Activated CD8-positive, alpha-beta T cell treated with anti-CD3 and anti-CD28 coated beads for 36 hours (primary cell): ENCODE measurements at regions not wholly inside any gene's neighbourhood (a gene's known extent, or its start where the extent isn't known, plus 50 kb on each side); places are given as distances from the start of the nearest gene placed in this dataset.

Experiments
- ATAC-seq: fragments of 200-7000 bp; cut with Tn5 transposase; one replicate; pipeline ENCODE4 v1.10.0; 2021; ENCODE audit warnings: mild to moderate bottlenecking, moderate library complexity
- CTCF ChIA-PET: fragments of 350-600 bp; sonication (Branson Sonifier 250); formaldehyde crosslinking; loops from one replicate; lab custom pipeline; 2021; ENCODE audit warnings: antibody characterized with exemption; lab: Charles Lee
- POLR2A ChIA-PET: fragments of 350-600 bp; sonication (Branson Sonifier 250); formaldehyde crosslinking; loops from one replicate; lab custom pipeline; 2021; ENCODE audit warnings: antibody characterized with exemption; lab: Charles Lee
- DNase-seq: peaks from one replicate; pipeline ENCODE4 v3.0.0-alpha.2; 2020
- H3K27ac Mint-ChIP-seq: one replicate; pipeline ENCODE4 v1.8.0; 2021; ENCODE audit warnings: mild to moderate bottlenecking, mixed read lengths
- H3K27me3 Mint-ChIP-seq: one replicate; pipeline ENCODE4 v1.8.0; 2021; ENCODE audit warnings: mixed read lengths
- H3K36me3 Mint-ChIP-seq: one replicate; pipeline ENCODE4 v1.8.0; 2021; ENCODE audit warnings: low read depth, mixed read lengths
- H3K4me1 Mint-ChIP-seq: one replicate; pipeline ENCODE4 v1.8.0; 2021; ENCODE audit warnings: low read depth, mixed read lengths
- H3K4me3 Mint-ChIP-seq: one replicate; pipeline ENCODE4 v1.8.0; 2021; ENCODE audit warnings: mild to moderate bottlenecking, moderate library complexity, mixed read lengths
- H3K9me3 Mint-ChIP-seq: one replicate; pipeline ENCODE4 v1.8.0; 2021; ENCODE audit warnings: mixed read lengths
- CTCF ChIP-seq: fragments of 200-600 bp; IDR thresholded peaks from one replicate; pipeline ENCODE4 v1.8.0; 2022; ENCODE audit warnings: antibody characterized with exemption, mild to moderate bottlenecking
- intact Hi-C: fragments of 100-400 bp; cut with micrococcal nuclease; formaldehyde crosslinking; loops from one replicate; pipeline ENCODE4 v1.10.0; 2022

- H3K4me3 Mint-ChIP-seq, result no peak overlapping the region
- H3K9me3 Mint-ChIP-seq, result peaks cover 3% of the 10 kb centered on the region
- CTCF ChIA-PET, result no interaction called here
- ATAC-seq (no peak), DNase-seq (no peak)
- no peaks in the 10 kb centered on the region for H3K27me3 Mint-ChIP-seq
- no peak overlapping the region for H3K27ac Mint-ChIP-seq
- intact Hi-C loops, result no loop called here
- H3K4me1 Mint-ChIP-seq, result no peaks in the 10 kb centered on the region
- TF ChIP-seq CTCF, result no peak
- no peaks in the 10 kb centered on the region for H3K36me3 Mint-ChIP-seq
- POLR2A ChIA-PET, result no interaction called here
Measured at GRCh38 chr14:87231336-87232026, 761.5 kb downstream of the GALC start.

- TF ChIP-seq CTCF, result no peak
Measured at GRCh38 chr14:87230726-87231125, 762.3 kb downstream of the GALC start.

GRCh38 chr14:87229131-87229530 lies 763.9 kb downstream of the GALC start:
- DNase-seq, result no peak
- intact Hi-C loops, result no loop called here
- CTCF ChIA-PET, result no interaction called here
- ATAC-seq, result no peak
- Mint-ChIP-seq H3K4me3 (no peak overlapping the region), H3K36me3 (no peaks in the 10 kb centered on the region), H3K9me3 (peaks cover 3% of the 10 kb centered on the region), H3K4me1 (no peaks in the 10 kb centered on the region), H3K27me3 (no peaks in the 10 kb centered on the region), H3K27ac (no peak overlapping the region)
- POLR2A ChIA-PET, result no interaction called here
- TF ChIP-seq CTCF, result no peak

More at GRCh38 chr14:87230726-87231125, 762.3 kb downstream of the GALC start:
- intact Hi-C loops, result no loop called here
- ChIA-PET POLR2A (no interaction called here), CTCF (no interaction called here)
- ATAC-seq (no peak), DNase-seq (no peak)
- no peak overlapping the region for H3K4me3 Mint-ChIP-seq
- H3K27me3 Mint-ChIP-seq, result no peaks in the 10 kb centered on the region
- no peaks in the 10 kb centered on the region for H3K36me3 Mint-ChIP-seq
- peaks cover 3% of the 10 kb centered on the region for H3K9me3 Mint-ChIP-seq
- H3K4me1 Mint-ChIP-seq, result no peaks in the 10 kb centered on the region
- no peak overlapping the region for H3K27ac Mint-ChIP-seq

GRCh38 chr14:87217023-87217422 lies 776.0 kb downstream of the GALC start:
- CTCF ChIA-PET, result no interaction called here
- H3K9me3 Mint-ChIP-seq, result peaks cover 8% of the 10 kb centered on the region
- no peak overlapping the region for H3K4me3 Mint-ChIP-seq
- TF ChIP-seq CTCF, result no peak
- H3K27me3 Mint-ChIP-seq, result no peaks in the 10 kb centered on the region
- intact Hi-C loops, result no loop called here
- no peak overlapping the region for H3K27ac Mint-ChIP-seq
- no peaks in the 10 kb centered on the region for H3K36me3 Mint-ChIP-seq
- POLR2A ChIA-PET, result no interaction called here
- no peaks in the 10 kb centered on the region for H3K4me1 Mint-ChIP-seq
- DNase-seq, result no peak
- no peak for ATAC-seq

GRCh38 chr14:87214558-87214957 lies 778.4 kb downstream of the GALC start:
- Mint-ChIP-seq H3K27me3 (no peaks in the 10 kb centered on the region), H3K36me3 (no peaks in the 10 kb centered on the region), H3K9me3 (peaks cover 8% of the 10 kb centered on the region), H3K4me3 (no peak overlapping the region), H3K4me1 (no peaks in the 10 kb centered on the region), H3K27ac (no peak overlapping the region)
- no peak for TF ChIP-seq CTCF
- DNase-seq (no peak), ATAC-seq (no peak)
- POLR2A ChIA-PET, result no interaction called here
- CTCF ChIA-PET, result no interaction called here
- intact Hi-C loops, result no loop called here
